ENCODE measurements at regions not wholly inside any gene's neighbourhood (a gene's known extent, or its start where the extent isn't known, plus 50 kb on each side); places are given as distances from the start of the nearest gene placed in this dataset.
"Not testable (repeated sequence)": the region's sequence is repeated elsewhere in the genome, so short reads cannot be mapped to it uniquely, and the experiment has no call there.

GRCh38 chr6:86872810-86873209, 64.5 kb upstream of the HTR1E start:
- not testable (repeated sequence) for H3K9me3 ChIP-seq (ENCODE audit: control insufficient read depth in 3 of 3, low read length in 3 of 3); H3K9ac ChIP-seq (ENCODE audit: low read depth in 1 of 3, low read length in 3 of 3); H3K27ac ChIP-seq (ENCODE audit: low read depth, low read length); H3K4me1 ChIP-seq (ENCODE audit: control insufficient read depth in 3 of 3, insufficient read depth in 3 of 3, low read length in 3 of 3); H3K36me3 ChIP-seq (ENCODE audit: control insufficient read depth in 3 of 3, insufficient read depth in 3 of 3, low read length in 3 of 3); H3K27me3 ChIP-seq (ENCODE audit: control insufficient read depth in 3 of 3, insufficient read depth in 3 of 3, low read length in 3 of 3); H3K4me3 ChIP-seq (ENCODE audit: low read length in 3 of 3)

- Histone ChIP-seq H3K27ac (ENCODE audit: low read depth, low read length) (no peak overlapping the region), H3K9ac (ENCODE audit: low read depth in 1 of 3, low read length in 3 of 3) (no peak overlapping the region), H3K4me3 (ENCODE audit: low read length in 3 of 3) (no peak overlapping the region), H3K27me3 (ENCODE audit: control insufficient read depth in 3 of 3, insufficient read depth in 3 of 3, low read length in 3 of 3) (no peaks in the 10 kb centered on the region), H3K4me1 (ENCODE audit: control insufficient read depth in 3 of 3, insufficient read depth in 3 of 3, low read length in 3 of 3) (no peaks in the 10 kb centered on the region), H3K9me3 (ENCODE audit: control insufficient read depth in 3 of 3, low read length in 3 of 3) (peaks cover 3% of the 10 kb centered on the region in 3 donors), H3K36me3 (ENCODE audit: control insufficient read depth in 3 of 3, insufficient read depth in 3 of 3, low read length in 3 of 3) (no peaks in the 10 kb centered on the region)
Measured at GRCh38 chr6:86871681-86872080, 65.6 kb upstream of the HTR1E start.

- Histone ChIP-seq H3K27ac (ENCODE audit: low read depth, low read length) (no peak overlapping the region), H3K4me1 (ENCODE audit: control insufficient read depth in 3 of 3, insufficient read depth in 3 of 3, low read length in 3 of 3) (no peaks in the 10 kb centered on the region), H3K9me3 (ENCODE audit: control insufficient read depth in 3 of 3, low read length in 3 of 3) (peaks cover 3% of the 10 kb centered on the region in 3 donors), H3K36me3 (ENCODE audit: control insufficient read depth in 3 of 3, insufficient read depth in 3 of 3, low read length in 3 of 3) (no peaks in the 10 kb centered on the region), H3K9ac (ENCODE audit: low read depth in 1 of 3, low read length in 3 of 3) (no peak overlapping the region), H3K27me3 (ENCODE audit: control insufficient read depth in 3 of 3, insufficient read depth in 3 of 3, low read length in 3 of 3) (no peaks in the 10 kb centered on the region), H3K4me3 (ENCODE audit: low read length in 3 of 3) (no peak overlapping the region)
Measured at GRCh38 chr6:86869500-86869899, 67.8 kb upstream of the HTR1E start.

GRCh38 chr6:86859513-86859912, 77.8 kb upstream of the HTR1E start:
- H3K27ac ChIP-seq (ENCODE audit: low read depth, low read length): no peak overlapping the region
- no peaks in the 10 kb centered on the region for H3K27me3 ChIP-seq (ENCODE audit: control insufficient read depth in 3 of 3, insufficient read depth in 3 of 3, low read length in 3 of 3)
- no peak overlapping the region for H3K9ac ChIP-seq (ENCODE audit: low read depth in 1 of 3, low read length in 3 of 3)
- no peak overlapping the region for H3K4me3 ChIP-seq (ENCODE audit: low read length in 3 of 3)
- no peaks in the 10 kb centered on the region for H3K36me3 ChIP-seq (ENCODE audit: control insufficient read depth in 3 of 3, insufficient read depth in 3 of 3, low read length in 3 of 3)
- H3K9me3 ChIP-seq (ENCODE audit: control insufficient read depth in 3 of 3, low read length in 3 of 3): no peaks in the 10 kb centered on the region
- no peaks in the 10 kb centered on the region for H3K4me1 ChIP-seq (ENCODE audit: control insufficient read depth in 3 of 3, insufficient read depth in 3 of 3, low read length in 3 of 3)

- Histone ChIP-seq H3K9ac (ENCODE audit: low read depth in 1 of 3, low read length in 3 of 3) (no peak overlapping the region), H3K27me3 (ENCODE audit: control insufficient read depth in 3 of 3, insufficient read depth in 3 of 3, low read length in 3 of 3) (no peaks in the 10 kb centered on the region), H3K4me3 (ENCODE audit: low read length in 3 of 3) (no peak overlapping the region), H3K9me3 (ENCODE audit: control insufficient read depth in 3 of 3, low read length in 3 of 3) (no peaks in the 10 kb centered on the region), H3K27ac (ENCODE audit: low read depth, low read length) (no peak overlapping the region), H3K36me3 (ENCODE audit: control insufficient read depth in 3 of 3, insufficient read depth in 3 of 3, low read length in 3 of 3) (no peaks in the 10 kb centered on the region), H3K4me1 (ENCODE audit: control insufficient read depth in 3 of 3, insufficient read depth in 3 of 3, low read length in 3 of 3) (no peaks in the 10 kb centered on the region)
Measured at GRCh38 chr6:86858970-86859369, 78.4 kb upstream of the HTR1E start.

- no peaks in the 10 kb centered on the region for H3K9me3 ChIP-seq (ENCODE audit: control insufficient read depth in 3 of 3, low read length in 3 of 3)
- no peak overlapping the region for H3K27ac ChIP-seq (ENCODE audit: low read depth, low read length)
- H3K9ac ChIP-seq (ENCODE audit: low read depth in 1 of 3, low read length in 3 of 3): no peak overlapping the region
- H3K27me3 ChIP-seq (ENCODE audit: control insufficient read depth in 3 of 3, insufficient read depth in 3 of 3, low read length in 3 of 3): no peaks in the 10 kb centered on the region
- no peak overlapping the region for H3K4me3 ChIP-seq (ENCODE audit: low read length in 3 of 3)
- H3K36me3 ChIP-seq (ENCODE audit: control insufficient read depth in 3 of 3, insufficient read depth in 3 of 3, low read length in 3 of 3): no peaks in the 10 kb centered on the region
- H3K4me1 ChIP-seq (ENCODE audit: control insufficient read depth in 3 of 3, insufficient read depth in 3 of 3, low read length in 3 of 3): no peaks in the 10 kb centered on the region
Measured at GRCh38 chr6:86857783-86858182, 79.5 kb upstream of the HTR1E start.

- no peaks in the 10 kb centered on the region for H3K36me3 ChIP-seq (ENCODE audit: control insufficient read depth in 3 of 3, insufficient read depth in 3 of 3, low read length in 3 of 3)
- H3K9me3 ChIP-seq (ENCODE audit: control insufficient read depth in 3 of 3, low read length in 3 of 3): no peaks in the 10 kb centered on the region
- H3K27me3 ChIP-seq (ENCODE audit: control insufficient read depth in 3 of 3, insufficient read depth in 3 of 3, low read length in 3 of 3): no peaks in the 10 kb centered on the region
- H3K4me1 ChIP-seq (ENCODE audit: control insufficient read depth in 3 of 3, insufficient read depth in 3 of 3, low read length in 3 of 3): no peaks in the 10 kb centered on the region
- no peak overlapping the region for H3K9ac ChIP-seq (ENCODE audit: low read depth in 1 of 3, low read length in 3 of 3)
- H3K4me3 ChIP-seq (ENCODE audit: low read length in 3 of 3): no peak overlapping the region
- H3K27ac ChIP-seq (ENCODE audit: low read depth, low read length): no peak overlapping the region
Measured at GRCh38 chr6:86856937-86857563, 80.3 kb upstream of the HTR1E start.

- Histone ChIP-seq H3K27ac (ENCODE audit: low read depth, low read length) (no peak overlapping the region), H3K27me3 (ENCODE audit: control insufficient read depth in 3 of 3, insufficient read depth in 3 of 3, low read length in 3 of 3) (no peaks in the 10 kb centered on the region), H3K4me1 (ENCODE audit: control insufficient read depth in 3 of 3, insufficient read depth in 3 of 3, low read length in 3 of 3) (no peaks in the 10 kb centered on the region), H3K9me3 (ENCODE audit: control insufficient read depth in 3 of 3, low read length in 3 of 3) (no peaks in the 10 kb centered on the region), H3K9ac (ENCODE audit: low read depth in 1 of 3, low read length in 3 of 3) (no peak overlapping the region), H3K4me3 (ENCODE audit: low read length in 3 of 3) (no peak overlapping the region), H3K36me3 (ENCODE audit: control insufficient read depth in 3 of 3, insufficient read depth in 3 of 3, low read length in 3 of 3) (no peaks in the 10 kb centered on the region)
Measured at GRCh38 chr6:86856379-86856778, 80.9 kb upstream of the HTR1E start.

- Histone ChIP-seq H3K4me3 (ENCODE audit: low read length in 3 of 3) (no peak overlapping the region), H3K9ac (ENCODE audit: low read depth in 1 of 3, low read length in 3 of 3) (no peak overlapping the region), H3K9me3 (ENCODE audit: control insufficient read depth in 3 of 3, low read length in 3 of 3) (no peaks in the 10 kb centered on the region), H3K4me1 (ENCODE audit: control insufficient read depth in 3 of 3, insufficient read depth in 3 of 3, low read length in 3 of 3) (no peaks in the 10 kb centered on the region), H3K27me3 (ENCODE audit: control insufficient read depth in 3 of 3, insufficient read depth in 3 of 3, low read length in 3 of 3) (no peaks in the 10 kb centered on the region), H3K27ac (ENCODE audit: low read depth, low read length) (no peak overlapping the region), H3K36me3 (ENCODE audit: control insufficient read depth in 3 of 3, insufficient read depth in 3 of 3, low read length in 3 of 3) (no peaks in the 10 kb centered on the region)
Measured at GRCh38 chr6:86848986-86849385, 88.3 kb upstream of the HTR1E start.

GRCh38 chr6:86832686-86833085, 104.6 kb upstream of the HTR1E start:
- Histone ChIP-seq H3K27me3 (ENCODE audit: control insufficient read depth in 3 of 3, insufficient read depth in 3 of 3, low read length in 3 of 3) (no peaks in the 10 kb centered on the region), H3K4me1 (ENCODE audit: control insufficient read depth in 3 of 3, insufficient read depth in 3 of 3, low read length in 3 of 3) (no peaks in the 10 kb centered on the region), H3K27ac (ENCODE audit: low read depth, low read length) (no peak overlapping the region), H3K9ac (ENCODE audit: low read depth in 1 of 3, low read length in 3 of 3) (no peak overlapping the region), H3K36me3 (ENCODE audit: control insufficient read depth in 3 of 3, insufficient read depth in 3 of 3, low read length in 3 of 3) (no peaks in the 10 kb centered on the region), H3K9me3 (ENCODE audit: control insufficient read depth in 3 of 3, low read length in 3 of 3) (peaks cover 0 to 2% (median 0%) of the 10 kb centered on the region in 3 donors), H3K4me3 (ENCODE audit: low read length in 3 of 3) (no peak overlapping the region)

- no peak overlapping the region for H3K9ac ChIP-seq (ENCODE audit: low read depth in 1 of 3, low read length in 3 of 3)
- no peaks in the 10 kb centered on the region for H3K27me3 ChIP-seq (ENCODE audit: control insufficient read depth in 3 of 3, insufficient read depth in 3 of 3, low read length in 3 of 3)
- no peak overlapping the region for H3K27ac ChIP-seq (ENCODE audit: low read depth, low read length)
- H3K4me1 ChIP-seq (ENCODE audit: control insufficient read depth in 3 of 3, insufficient read depth in 3 of 3, low read length in 3 of 3): no peaks in the 10 kb centered on the region
- H3K9me3 ChIP-seq (ENCODE audit: control insufficient read depth in 3 of 3, low read length in 3 of 3): no peaks in the 10 kb centered on the region
- no peaks in the 10 kb centered on the region for H3K36me3 ChIP-seq (ENCODE audit: control insufficient read depth in 3 of 3, insufficient read depth in 3 of 3, low read length in 3 of 3)
- H3K4me3 ChIP-seq (ENCODE audit: low read length in 3 of 3): no peak overlapping the region
Measured at GRCh38 chr6:86825436-86825835, 111.9 kb upstream of the HTR1E start.
